ENCODE measurements at regions not wholly inside any gene's neighbourhood (a gene's known extent, or its start where the extent isn't known, plus 50 kb on each side); places are given as distances from the start of the nearest gene placed in this dataset.

GRCh38 chr5:42337607-42338006 lies 85.6 kb upstream of the GHR start:
- no peak for DNase-seq
- Histone ChIP-seq H3F3A (ENCODE audit: insufficient read depth) (no peaks in the 10 kb centered on the region), H3K4me2 (ENCODE audit: unreplicated experiment) (no peak overlapping the region), H4K20me1 (ENCODE audit: insufficient read depth) (no peaks in the 10 kb centered on the region), H3K27ac (no peak overlapping the region), H3K9ac (no peak overlapping the region), H3K4me1 (ENCODE audit: insufficient read depth) (no peaks in the 10 kb centered on the region), H3K79me2 (ENCODE audit: insufficient read depth) (no peaks in the 10 kb centered on the region), H3K9me2 (ENCODE audit: insufficient read depth) (no peaks in the 10 kb centered on the region), H3K27me3 (replicated peaks; ENCODE audit: insufficient read depth) (no peaks in the 10 kb centered on the region), H3K9me3 (ENCODE audit: low read depth) (no peaks in the 10 kb centered on the region), H2AFZ (no peak overlapping the region), H3K36me3 (ENCODE audit: low read depth) (no peaks in the 10 kb centered on the region), H3K4me3 (no peak overlapping the region)
- TF ChIP-seq EZH2phosphoT487 (IDR thresholded peaks at IDR 0.05; ENCODE audit: insufficient read depth, low read depth) = no peak
- TF ChIP-seq EZH2 (IDR thresholded peaks at IDR 0.05; ENCODE audit: insufficient read depth, poor library complexity, severe bottlenecking) = no peak
- WGBS, 2 experiments (ENCODE audit: low coverage in 1 of 2, low lambda C conversion rate in 2 of 2, missing lambda C conversion rate in 2 of 2) = 34 to 37% methylated on average over 3 of the region's 3 CpGs
- in situ Hi-C loops (cut with MboI) = no loop called here

DNA sequence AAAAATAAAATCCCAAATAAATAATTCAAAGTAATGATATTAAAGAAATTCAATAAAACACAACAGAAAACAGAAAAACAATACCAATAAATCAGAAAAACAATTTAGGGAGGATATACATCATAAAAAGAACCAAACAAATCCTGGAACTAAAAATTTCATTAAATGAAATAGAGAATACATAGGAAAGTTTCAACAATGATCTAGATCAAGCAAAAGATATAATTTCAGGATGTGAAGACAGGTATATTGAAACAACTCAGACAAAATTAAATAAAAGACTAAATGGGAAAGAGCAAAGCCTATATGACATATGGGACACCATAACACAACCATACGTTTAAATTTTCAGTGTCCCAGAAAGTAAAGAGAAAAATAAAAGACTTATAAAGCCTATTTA lies 85.1 kb upstream of the GHR start:
- no peaks in the 10 kb centered on the region for H3F3A ChIP-seq (ENCODE audit: insufficient read depth)
- H3K36me3 ChIP-seq (ENCODE audit: low read depth) = no peaks in the 10 kb centered on the region
- H4K20me1 ChIP-seq (ENCODE audit: insufficient read depth) = no peaks in the 10 kb centered on the region
- H3K4me3 ChIP-seq = no peak overlapping the region
- H3K9me3 ChIP-seq (ENCODE audit: low read depth) = no peaks in the 10 kb centered on the region
- TF ChIP-seq EZH2 (IDR thresholded peaks at IDR 0.05; ENCODE audit: insufficient read depth, poor library complexity, severe bottlenecking) = no peak
- no peak for TF ChIP-seq EZH2phosphoT487 (IDR thresholded peaks at IDR 0.05; ENCODE audit: insufficient read depth, low read depth)
- H3K4me2 ChIP-seq (ENCODE audit: unreplicated experiment) = no peak overlapping the region
- in situ Hi-C loops (cut with MboI) = no loop called here
- H3K9me2 ChIP-seq (ENCODE audit: insufficient read depth) = no peaks in the 10 kb centered on the region
- no peak overlapping the region for H2AFZ ChIP-seq
- 24 to 29% methylated on average over 1 of the region's 1 CpG for WGBS, 2 experiments (ENCODE audit: low coverage in 1 of 2, low lambda C conversion rate in 2 of 2, missing lambda C conversion rate in 2 of 2)
- H3K27me3 ChIP-seq (replicated peaks; ENCODE audit: insufficient read depth) = no peaks in the 10 kb centered on the region
- H3K79me2 ChIP-seq (ENCODE audit: insufficient read depth) = no peaks in the 10 kb centered on the region
- H3K27ac ChIP-seq = no peak overlapping the region
- DNase-seq = no peak
- H3K9ac ChIP-seq = no peak overlapping the region
- H3K4me1 ChIP-seq (ENCODE audit: insufficient read depth) = no peaks in the 10 kb centered on the region

GRCh38 chr5:42349163-42349562 lies 74.1 kb upstream of the GHR start:
- Histone ChIP-seq H3K27ac (no peak overlapping the region), H3K79me2 (ENCODE audit: insufficient read depth) (no peaks in the 10 kb centered on the region), H3K9me2 (ENCODE audit: insufficient read depth) (no peaks in the 10 kb centered on the region), H3K4me3 (no peak overlapping the region), H3K4me2 (ENCODE audit: unreplicated experiment) (no peak overlapping the region), H4K20me1 (ENCODE audit: insufficient read depth) (no peaks in the 10 kb centered on the region), H3K9me3 (ENCODE audit: low read depth) (no peaks in the 10 kb centered on the region), H2AFZ (no peak overlapping the region), H3K36me3 (ENCODE audit: low read depth) (no peaks in the 10 kb centered on the region), H3K9ac (no peak overlapping the region), H3K27me3 (replicated peaks; ENCODE audit: insufficient read depth) (no peaks in the 10 kb centered on the region), H3K4me1 (ENCODE audit: insufficient read depth) (no peaks in the 10 kb centered on the region), H3F3A (ENCODE audit: insufficient read depth) (no peaks in the 10 kb centered on the region)
- TF ChIP-seq EZH2phosphoT487 (IDR thresholded peaks at IDR 0.05; ENCODE audit: insufficient read depth, low read depth) (no peak), EZH2 (IDR thresholded peaks at IDR 0.05; ENCODE audit: insufficient read depth, poor library complexity, severe bottlenecking) (no peak)
- in situ Hi-C loops (cut with MboI) = no loop called here
- DNase-seq = peak; percentile 2
- WGBS, 2 experiments (ENCODE audit: low coverage in 1 of 2, low lambda C conversion rate in 2 of 2, missing lambda C conversion rate in 2 of 2) = 54 to 71% methylated on average over 1 of the region's 1 CpG

DNA sequence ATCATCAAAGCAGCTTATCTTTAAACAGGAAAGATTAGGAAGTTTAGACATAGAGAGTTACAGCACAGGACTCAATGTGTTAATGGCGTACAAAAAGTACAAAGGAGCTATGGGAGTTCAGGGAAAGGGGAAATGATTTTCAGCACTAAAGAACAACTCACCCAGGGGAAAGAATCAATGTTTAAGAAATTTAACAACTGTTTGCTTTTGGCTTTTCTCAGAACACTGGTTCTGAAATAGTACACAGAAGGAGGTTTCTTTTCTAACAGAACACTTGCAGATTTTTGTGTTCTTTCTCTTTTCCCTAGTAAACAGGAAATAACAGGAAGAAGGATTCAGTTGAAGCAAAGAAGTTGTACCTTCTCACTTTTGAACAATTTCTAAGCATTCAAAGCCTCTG lies 71.3 kb upstream of the GHR start:
- Histone ChIP-seq H3K79me2 (ENCODE audit: insufficient read depth) (no peaks in the 10 kb centered on the region), H3K9me3 (ENCODE audit: low read depth) (no peaks in the 10 kb centered on the region), H3K36me3 (ENCODE audit: low read depth) (no peaks in the 10 kb centered on the region), H3K4me2 (ENCODE audit: unreplicated experiment) (no peak overlapping the region), H3K4me3 (no peak overlapping the region), H3F3A (ENCODE audit: insufficient read depth) (no peaks in the 10 kb centered on the region), H3K27me3 (replicated peaks; ENCODE audit: insufficient read depth) (no peaks in the 10 kb centered on the region), H3K27ac (no peak overlapping the region), H4K20me1 (ENCODE audit: insufficient read depth) (no peaks in the 10 kb centered on the region), H3K4me1 (ENCODE audit: insufficient read depth) (no peaks in the 10 kb centered on the region), H3K9ac (no peak overlapping the region), H3K9me2 (ENCODE audit: insufficient read depth) (no peaks in the 10 kb centered on the region), H2AFZ (no peak overlapping the region)
- TF ChIP-seq EZH2phosphoT487 (IDR thresholded peaks at IDR 0.05; ENCODE audit: insufficient read depth, low read depth) = no peak
- no peak for TF ChIP-seq EZH2 (IDR thresholded peaks at IDR 0.05; ENCODE audit: insufficient read depth, poor library complexity, severe bottlenecking)
- DNase-seq = no peak
- WGBS, 2 experiments (ENCODE audit: low coverage in 1 of 2, low lambda C conversion rate in 2 of 2, missing lambda C conversion rate in 2 of 2) = 87 to 91% methylated on average over 1 of the region's 1 CpG
- in situ Hi-C loops (cut with MboI) = no loop called here

GRCh38 chr5:42360056-42360455 lies 63.2 kb upstream of the GHR start:
- no peaks in the 10 kb centered on the region for H3K9me2 ChIP-seq (ENCODE audit: insufficient read depth)
- DNase-seq = peak; percentile 75
- peak overlapping the region; percentile 54 for H3K4me2 ChIP-seq (ENCODE audit: unreplicated experiment)
- no peak overlapping the region for H3K9ac ChIP-seq
- H3F3A ChIP-seq (ENCODE audit: insufficient read depth) = no peaks in the 10 kb centered on the region
- no peak overlapping the region for H3K27ac ChIP-seq
- in situ Hi-C loops (cut with MboI) = no loop called here
- H3K4me1 ChIP-seq (ENCODE audit: insufficient read depth) = peaks cover 10% of the 10 kb centered on the region
- no peaks in the 10 kb centered on the region; the same call in 1 of the 2 replicates for H3K27me3 ChIP-seq (replicated peaks; ENCODE audit: insufficient read depth)
- no peak overlapping the region for H2AFZ ChIP-seq
- no peaks in the 10 kb centered on the region for H3K79me2 ChIP-seq (ENCODE audit: insufficient read depth)
- no peaks in the 10 kb centered on the region for H4K20me1 ChIP-seq (ENCODE audit: insufficient read depth)
- no peak overlapping the region for H3K4me3 ChIP-seq
- no peaks in the 10 kb centered on the region for H3K9me3 ChIP-seq (ENCODE audit: low read depth)
- H3K36me3 ChIP-seq (ENCODE audit: low read depth) = no peaks in the 10 kb centered on the region
- WGBS, 2 experiments (ENCODE audit: low coverage in 1 of 2, low lambda C conversion rate in 2 of 2, missing lambda C conversion rate in 2 of 2) = 1 to 3% methylated on average over 2 of the region's 2 CpGs
- TF ChIP-seq EZH2phosphoT487 (IDR thresholded peaks at IDR 0.05; ENCODE audit: insufficient read depth, low read depth) (no peak), EZH2 (IDR thresholded peaks at IDR 0.05; ENCODE audit: insufficient read depth, poor library complexity, severe bottlenecking) (no peak)

All from GM23248 (cell line).